ENCODE measurements at regions not wholly inside any gene's neighbourhood (a gene's known extent, or its start where the extent isn't known, plus 50 kb on each side); places are given as distances from the start of the nearest gene placed in this dataset.

GRCh38 chr2:16167870-16168426 lies 227.6 kb downstream of the MYCN start:
- no peak for DNase-seq (ENCODE audit: extremely low read depth, low read depth, low spot score)

- no peak for DNase-seq (ENCODE audit: extremely low read depth, low read depth, low spot score)
These were observed 227.1 kb downstream of the MYCN start for GRCh38 chr2:16167451-16167861.

GRCh38 chr2:16166327-16166981 lies 226.1 kb downstream of the MYCN start:
- DNase-seq (ENCODE audit: extremely low read depth, low read depth, low spot score): no peak

- no peak for DNase-seq (ENCODE audit: extremely low read depth, low read depth, low spot score)
These were observed 225.4 kb downstream of the MYCN start for GRCh38 chr2:16165518-16166326.

- no peak for DNase-seq (ENCODE audit: extremely low read depth, low read depth, low spot score)
These were observed 222.2 kb downstream of the MYCN start for GRCh38 chr2:16162491-16163040.

GRCh38 chr2:16161768-16162490 lies 221.6 kb downstream of the MYCN start:
- no peak for DNase-seq (ENCODE audit: extremely low read depth, low read depth, low spot score)

- no peak for DNase-seq (ENCODE audit: extremely low read depth, low read depth, low spot score)
These were observed 220.8 kb downstream of the MYCN start for GRCh38 chr2:16161085-16161565.

- DNase-seq (ENCODE audit: extremely low read depth, low read depth, low spot score): no peak
These were observed 220.1 kb downstream of the MYCN start for GRCh38 chr2:16160281-16161084.

GRCh38 chr2:16156411-16156810 lies 216.1 kb downstream of the MYCN start:
- DNase-seq (ENCODE audit: extremely low read depth, low read depth, low spot score): no peak

- no peak for DNase-seq (ENCODE audit: extremely low read depth, low read depth, low spot score)
These were observed 215.4 kb downstream of the MYCN start for GRCh38 chr2:16155766-16156165.

- DNase-seq (ENCODE audit: extremely low read depth, low read depth, low spot score): no peak
These were observed 215.0 kb downstream of the MYCN start for GRCh38 chr2:16155366-16155765.

GRCh38 chr2:16154501-16155280 lies 214.3 kb downstream of the MYCN start:
- DNase-seq (ENCODE audit: extremely low read depth, low read depth, low spot score): no peak

GRCh38 chr2:16154061-16154460 lies 213.7 kb downstream of the MYCN start:
- DNase-seq (ENCODE audit: extremely low read depth, low read depth, low spot score): no peak

- DNase-seq (ENCODE audit: extremely low read depth, low read depth, low spot score): no peak
These were observed 213.3 kb downstream of the MYCN start for GRCh38 chr2:16153754-16154035.

- no peak for DNase-seq (ENCODE audit: extremely low read depth, low read depth, low spot score)
These were observed 212.8 kb downstream of the MYCN start for GRCh38 chr2:16152928-16153753.

GRCh38 chr2:16152071-16152927 lies 211.9 kb downstream of the MYCN start:
- no peak for DNase-seq (ENCODE audit: extremely low read depth, low read depth, low spot score)

GRCh38 chr2:16151651-16152050 lies 211.3 kb downstream of the MYCN start:
- no peak for DNase-seq (ENCODE audit: extremely low read depth, low read depth, low spot score)

- DNase-seq (ENCODE audit: extremely low read depth, low read depth, low spot score): no peak
These were observed 210.9 kb downstream of the MYCN start for GRCh38 chr2:16151281-16151570.

Measured in glomerular endothelial cell (primary cell).